Activated T-helper 9 cell treated with anti-CD3 and anti-CD28 coated beads, Interleukin-2, amount 50 U/mL, for 16 hours (primary cell): ENCODE measurements at regions not wholly inside any gene's neighbourhood (a gene's known extent, or its start where the extent isn't known, plus 50 kb on each side); places are given as distances from the start of the nearest gene placed in this dataset.

Experiments
- DNase-seq: peaks from one replicate; pipeline ENCODE4 v3.0.0-alpha.2; 2020; ENCODE audit warnings: low read depth

DNA sequence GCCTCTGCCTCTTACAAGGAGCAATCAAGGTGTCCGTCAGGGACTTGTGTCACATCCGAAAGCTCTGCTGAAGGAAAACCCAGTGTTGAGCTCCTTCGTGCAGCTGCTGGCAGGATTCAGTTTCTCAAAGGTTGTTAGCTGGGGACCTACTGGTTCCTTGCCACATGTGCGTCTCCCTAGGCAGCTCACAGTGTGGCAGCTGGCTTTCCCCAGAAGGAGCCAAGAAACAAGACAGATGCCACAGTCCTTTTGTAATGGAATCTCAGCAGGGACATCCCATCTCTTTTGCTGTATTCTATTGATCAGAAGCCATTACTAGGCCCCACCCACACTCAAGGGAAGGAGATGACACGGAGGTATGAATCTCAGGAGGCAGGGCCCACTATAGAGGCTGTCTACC lies 488.8 kb downstream of the CD83 start:
- no peak for DNase-seq

- no peak for DNase-seq
Observed at GRCh38 chr6:14610141-14610540, 492.6 kb downstream of the CD83 start.

DNA sequence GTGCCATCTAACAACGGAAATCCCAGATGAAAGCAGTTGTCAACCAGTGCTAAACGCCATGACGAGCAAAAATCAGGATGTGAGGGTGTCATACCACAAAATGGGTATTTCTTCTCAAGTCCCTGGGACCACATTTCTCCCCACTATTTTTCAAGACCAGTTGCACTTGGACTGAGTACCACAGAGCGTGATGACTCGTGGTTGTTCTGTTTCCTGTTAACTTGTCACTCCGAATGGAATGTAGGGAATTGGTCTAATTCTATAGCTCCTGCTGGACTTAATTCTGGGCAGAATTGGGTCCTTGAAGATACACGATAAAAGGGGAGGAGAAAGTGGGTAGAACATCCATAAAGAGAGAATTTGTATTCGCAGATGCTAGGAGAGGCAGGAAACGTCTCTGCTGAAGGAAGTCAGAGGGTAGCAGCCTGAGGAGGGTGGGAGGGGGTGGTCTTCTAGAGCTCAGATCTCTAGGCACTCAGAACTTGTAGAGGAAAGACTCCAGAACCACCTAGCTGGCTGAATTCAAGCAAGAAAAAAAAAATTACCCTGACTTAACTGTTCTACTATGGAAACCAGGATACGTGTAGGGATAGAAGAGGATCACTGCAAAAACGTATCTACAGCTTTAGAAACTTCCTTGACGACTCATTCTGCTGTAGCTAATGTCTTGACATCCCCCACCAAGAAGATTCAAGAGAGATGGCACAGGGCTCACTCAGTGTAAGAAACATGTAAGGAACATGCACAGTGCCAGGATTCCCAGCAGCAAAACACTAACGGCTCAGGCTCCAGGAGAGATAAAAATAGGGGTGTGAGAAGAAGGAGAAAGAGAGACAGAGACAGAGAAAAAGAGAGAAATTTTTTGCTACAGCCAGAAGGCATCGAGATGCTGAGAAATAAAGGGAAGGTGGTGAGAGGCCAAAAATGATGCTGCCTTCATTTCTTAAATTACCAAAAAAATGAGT lies 494.7 kb downstream of the CD83 start:
- DNase-seq: no peak

- DNase-seq: no peak
Observed at GRCh38 chr6:14614631-14615030, 497.1 kb downstream of the CD83 start.

GRCh38 chr6:14616656-14617055 lies 499.1 kb downstream of the CD83 start:
- DNase-seq: no peak

GRCh38 chr6:14618759-14619418 lies 501.3 kb downstream of the CD83 start:
- DNase-seq: no peak

- no peak for DNase-seq
Observed at GRCh38 chr6:14619419-14619781, 501.8 kb downstream of the CD83 start.

GRCh38 chr6:14620522-14620921 lies 502.9 kb downstream of the CD83 start:
- DNase-seq: no peak

DNA sequence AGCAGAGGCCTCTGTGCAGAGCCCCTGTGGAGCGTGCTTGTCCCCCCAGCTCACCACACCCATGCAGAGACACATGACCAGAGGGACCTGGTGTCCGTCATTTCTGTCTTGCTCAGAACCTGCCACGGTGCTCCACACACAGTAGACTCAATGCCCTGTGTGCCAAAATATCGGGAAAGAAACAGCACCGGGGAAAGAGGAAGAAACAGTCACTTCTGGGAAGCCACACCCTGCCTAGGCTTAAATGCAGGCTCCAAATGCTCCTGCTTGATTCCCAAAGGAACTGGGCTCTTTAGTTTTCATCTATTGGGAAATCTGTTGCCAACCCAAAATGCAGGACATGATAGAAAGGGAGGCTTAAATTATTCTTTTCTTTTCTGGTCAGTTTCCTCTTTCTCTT lies 503.9 kb downstream of the CD83 start:
- no peak for DNase-seq

DNA sequence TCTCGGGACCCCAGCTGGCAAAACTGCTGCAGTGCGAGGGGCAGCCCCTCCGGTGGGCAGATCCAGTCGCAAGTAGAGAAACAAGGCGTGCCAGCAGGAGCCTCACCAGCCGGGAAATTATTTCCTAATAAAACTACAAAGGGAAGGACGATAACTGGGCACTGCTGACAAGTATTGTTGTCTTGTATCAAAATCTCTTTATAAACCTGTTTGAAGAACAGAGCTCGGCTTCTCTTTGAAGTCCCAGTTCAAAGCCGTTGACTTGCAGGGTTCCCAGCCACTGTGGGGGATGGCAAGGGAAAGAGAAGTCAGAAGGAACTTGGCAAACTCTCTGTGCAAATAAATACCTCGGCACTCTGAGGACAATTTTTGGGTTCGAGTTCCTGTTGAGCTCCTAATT lies 504.5 kb downstream of the CD83 start:
- no peak for DNase-seq

- no peak for DNase-seq
Observed at GRCh38 chr6:14622909-14623505, 505.4 kb downstream of the CD83 start.

- DNase-seq: no peak
Observed at GRCh38 chr6:14625173-14625895, 507.8 kb downstream of the CD83 start.

DNA sequence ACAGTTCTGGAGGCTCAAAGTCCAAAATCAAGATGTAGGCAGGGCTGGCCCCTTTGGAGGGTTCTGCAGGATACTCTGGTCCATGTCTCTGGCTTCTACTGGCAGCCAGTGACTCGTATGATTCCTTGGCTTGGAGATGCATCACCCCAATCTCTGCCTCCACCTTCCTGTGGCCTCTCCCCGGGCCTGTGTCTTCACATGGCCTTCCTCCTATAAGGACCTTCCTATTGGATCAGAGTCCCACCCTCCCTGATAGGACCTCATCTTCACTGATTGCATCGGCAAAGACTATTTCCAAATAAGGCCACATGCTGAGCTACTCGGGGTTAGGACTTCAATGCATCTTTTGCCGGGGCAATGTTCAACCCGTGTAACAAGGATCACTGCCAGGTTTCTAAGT lies 509.0 kb downstream of the CD83 start:
- DNase-seq: no peak

DNA sequence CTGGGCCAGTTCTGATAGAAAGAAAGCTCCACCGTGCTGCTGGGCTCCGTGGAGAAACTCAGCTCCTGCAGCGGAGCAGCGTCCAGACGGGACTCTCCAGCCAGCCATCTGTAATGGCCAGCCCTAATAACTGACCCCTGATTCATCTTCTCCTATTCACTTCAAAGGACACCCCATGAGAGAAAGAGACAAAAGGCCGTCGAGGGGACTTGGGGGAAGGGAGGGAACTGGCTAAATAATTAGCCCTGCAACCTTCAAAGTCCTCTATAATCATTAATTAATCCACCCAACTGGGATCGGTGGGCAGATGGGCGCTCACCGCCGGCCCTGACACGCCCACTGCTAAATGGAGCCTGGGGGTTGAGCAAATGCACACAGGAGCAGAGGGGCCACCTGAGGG lies 512.4 kb downstream of the CD83 start:
- no peak for DNase-seq

DNA sequence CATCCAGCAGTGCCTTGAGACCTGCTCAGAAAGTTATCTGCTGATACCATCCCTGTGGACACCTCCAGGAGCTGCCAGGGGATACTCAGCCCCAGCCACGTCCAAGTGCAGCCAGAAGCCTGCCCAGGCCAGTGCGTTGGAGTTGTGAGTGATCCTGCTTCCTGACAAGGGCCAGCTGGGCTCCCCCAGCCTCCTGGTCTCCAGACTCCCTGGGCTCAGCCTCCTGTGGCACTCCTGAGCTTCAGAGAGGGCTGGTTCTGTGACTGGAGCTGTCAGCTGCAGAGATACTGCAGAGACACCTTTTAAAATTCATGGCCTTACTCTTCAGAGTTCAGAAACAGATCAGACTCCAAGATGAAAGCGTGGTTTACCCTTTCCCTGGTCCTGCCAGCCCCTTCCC lies 515.9 kb downstream of the CD83 start:
- no peak for DNase-seq

GRCh38 chr6:14634072-14634471 lies 516.5 kb downstream of the CD83 start:
- no peak for DNase-seq

- DNase-seq: peak; percentile 8
Observed at GRCh38 chr6:14635195-14635594, 517.6 kb downstream of the CD83 start.

DNA sequence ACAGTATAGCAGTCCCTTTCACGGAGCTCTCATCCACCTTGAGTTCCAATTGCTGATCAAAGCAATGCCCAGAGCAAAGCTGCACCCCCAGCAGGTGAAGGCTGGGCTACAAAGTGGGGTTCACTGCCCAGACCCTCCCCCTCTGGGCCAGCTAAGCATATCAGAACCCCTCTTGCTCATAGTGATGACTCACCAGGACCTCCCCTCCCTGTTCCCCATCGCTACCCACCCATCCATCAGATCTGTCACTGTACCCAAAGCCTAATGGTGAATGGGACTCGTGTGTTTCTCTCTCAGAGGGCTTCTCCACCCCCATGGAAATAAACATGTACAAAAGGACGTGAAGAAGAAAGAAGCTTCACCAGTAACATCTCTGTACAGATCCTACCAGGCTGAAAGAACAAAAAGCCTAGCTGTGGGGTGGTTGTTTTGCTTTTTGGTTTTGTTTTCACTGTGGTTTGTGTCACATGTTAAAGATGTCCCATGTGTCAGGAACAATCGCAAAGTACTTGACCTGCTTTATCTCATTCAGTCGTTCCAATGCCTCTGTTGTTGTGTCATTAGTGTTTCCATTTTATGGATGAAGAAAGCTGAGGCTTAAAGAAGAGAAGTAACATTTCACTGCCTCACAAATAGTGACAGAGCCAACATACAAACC lies 518.5 kb downstream of the CD83 start:
- no peak for DNase-seq

GRCh38 chr6:14638435-14638905 lies 520.9 kb downstream of the CD83 start:
- DNase-seq: no peak

GRCh38 chr6:14638906-14639761 lies 521.6 kb downstream of the CD83 start:
- DNase-seq: no peak
